Lung (tissue), 11 donors: ENCODE measurements at regions not wholly inside any gene's neighbourhood (a gene's known extent, or its start where the extent isn't known, plus 50 kb on each side); places are given as distances from the start of the nearest gene placed in this dataset.

ENCODE experiments used
- ATAC-seq: fragments of 200-7000 bp; cut with Tn5 transposase; one replicate; pipeline ENCODE4 v1.9.1; 2020; ENCODE audit warnings: moderate number of reproducible peaks; ENCODE audit not compliant: insufficient read depth, low FRiP score
- DNase-seq, 3 donors: peaks; one replicate each; pipeline ENCODE4 v3.0.0-alpha.2; 2013 to 2017
- H3K27ac ChIP-seq, 2 donors: one replicate each; pipeline ENCODE4 v1.5.1; 2013; ENCODE audit warnings: mild to moderate bottlenecking in 2 of 2, moderate library complexity in 2 of 2, control low read depth in 1 of 2, inconsistent platforms in 1 of 2, low read depth in 1 of 2, low read length in 1 of 2
- H3K27me3 ChIP-seq, 3 donors: one replicate each; pipeline ENCODE4 v1.5.1; 2013; ENCODE audit warnings: low read length in 2 of 3; ENCODE audit not compliant: control insufficient read depth in 3 of 3, insufficient read depth in 3 of 3
- H3K36me3 ChIP-seq, 4 donors: one replicate each; pipeline ENCODE4 v1.5.1; 2013; ENCODE audit warnings: low read length in 4 of 4, mild to moderate bottlenecking in 1 of 4, moderate library complexity in 1 of 4; ENCODE audit not compliant: control insufficient read depth in 4 of 4, insufficient read depth in 4 of 4
- H3K4me1 ChIP-seq, 5 donors: one replicate each; pipeline ENCODE4 v1.5.1; 2013; ENCODE audit warnings: low read length in 5 of 5, mild to moderate bottlenecking in 2 of 5, moderate library complexity in 1 of 5; ENCODE audit not compliant: control insufficient read depth in 5 of 5, insufficient read depth in 5 of 5
- H3K4me3 ChIP-seq: one replicate; pipeline ENCODE4 v1.5.1; 2013; ENCODE audit warnings: mild to moderate bottlenecking, control low read depth, moderate library complexity
- H3K9ac ChIP-seq, 2 donors: one replicate each; pipeline ENCODE4 v1.5.1; 2013; ENCODE audit warnings: low read length in 2 of 2, control low read depth in 1 of 2; ENCODE audit not compliant: insufficient read depth in 1 of 2
- H3K9me3 ChIP-seq, 4 donors: one replicate each; pipeline ENCODE4 v1.5.1; 2013; ENCODE audit warnings: low read length in 3 of 4, mild to moderate bottlenecking in 1 of 4, moderate library complexity in 1 of 4; ENCODE audit not compliant: control insufficient read depth in 4 of 4, insufficient read depth in 3 of 4
- WGBS, 2 donors: extraction: QIAGEN DNeasy Blood & Tissue Kit; methylation state at CpG; one replicate each; pipeline ENCODE4 v1.1.7; 2013; 5-methylcytosine and 5-hydroxymethylcytosine counted together
- TF ChIP-seq, protein P1 (sequence below): IDR thresholded peaks from 2 replicates; pipeline ENCODE4 v1.5.1; 2012; ENCODE audit warnings: mild to moderate bottlenecking; ENCODE audit errors: control extremely low read depth, extremely low read depth
- donor health status: control.
- donor health status: control.
- donor health status: Bipolar disorder and iron deficiency.
- donor health status: healthy.
- donor health status: DM: yes; HTN: yes; CAD: no.

DNA sequence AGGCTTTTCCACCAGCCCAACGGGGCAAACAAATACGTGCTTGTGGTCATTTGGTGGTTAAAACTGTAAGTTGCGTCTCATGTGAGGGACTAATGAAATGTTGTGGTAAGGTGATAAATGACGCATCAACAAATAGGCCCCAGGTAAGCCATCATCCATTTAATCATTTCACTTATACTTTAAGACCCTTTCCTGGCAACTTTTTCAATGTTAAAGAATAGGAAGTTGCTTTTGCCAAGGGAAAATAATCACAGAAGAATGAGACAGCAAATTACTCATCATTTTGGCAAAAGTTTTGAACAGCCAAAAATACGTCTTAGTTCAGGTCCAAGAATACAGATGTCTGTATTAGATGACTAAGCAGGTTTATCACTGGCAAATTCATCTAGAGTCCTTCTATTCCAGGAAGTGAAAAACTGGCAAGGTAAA is 660.4 kb downstream of the SLITRK1 start:
- Histone ChIP-seq H3K9ac (no peak overlapping the region), H3K27ac (no peak overlapping the region), H3K36me3 (no peaks in the 10 kb centered on the region), H3K4me1 (no peaks in the 10 kb centered on the region), H3K4me3 (no peak overlapping the region), H3K9me3 (no peaks in the 10 kb centered on the region), H3K27me3 (no peaks in the 10 kb centered on the region)
- WGBS, 2 donors, result 68 to 78% methylated on average over 5 of the region's 5 CpGs
- no peak for DNase-seq
- no peak for ATAC-seq
- TF ChIP-seq, protein P1, sequence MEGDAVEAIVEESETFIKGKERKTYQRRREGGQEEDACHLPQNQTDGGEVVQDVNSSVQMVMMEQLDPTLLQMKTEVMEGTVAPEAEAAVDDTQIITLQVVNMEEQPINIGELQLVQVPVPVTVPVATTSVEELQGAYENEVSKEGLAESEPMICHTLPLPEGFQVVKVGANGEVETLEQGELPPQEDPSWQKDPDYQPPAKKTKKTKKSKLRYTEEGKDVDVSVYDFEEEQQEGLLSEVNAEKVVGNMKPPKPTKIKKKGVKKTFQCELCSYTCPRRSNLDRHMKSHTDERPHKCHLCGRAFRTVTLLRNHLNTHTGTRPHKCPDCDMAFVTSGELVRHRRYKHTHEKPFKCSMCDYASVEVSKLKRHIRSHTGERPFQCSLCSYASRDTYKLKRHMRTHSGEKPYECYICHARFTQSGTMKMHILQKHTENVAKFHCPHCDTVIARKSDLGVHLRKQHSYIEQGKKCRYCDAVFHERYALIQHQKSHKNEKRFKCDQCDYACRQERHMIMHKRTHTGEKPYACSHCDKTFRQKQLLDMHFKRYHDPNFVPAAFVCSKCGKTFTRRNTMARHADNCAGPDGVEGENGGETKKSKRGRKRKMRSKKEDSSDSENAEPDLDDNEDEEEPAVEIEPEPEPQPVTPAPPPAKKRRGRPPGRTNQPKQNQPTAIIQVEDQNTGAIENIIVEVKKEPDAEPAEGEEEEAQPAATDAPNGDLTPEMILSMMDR, result no peak

DNA sequence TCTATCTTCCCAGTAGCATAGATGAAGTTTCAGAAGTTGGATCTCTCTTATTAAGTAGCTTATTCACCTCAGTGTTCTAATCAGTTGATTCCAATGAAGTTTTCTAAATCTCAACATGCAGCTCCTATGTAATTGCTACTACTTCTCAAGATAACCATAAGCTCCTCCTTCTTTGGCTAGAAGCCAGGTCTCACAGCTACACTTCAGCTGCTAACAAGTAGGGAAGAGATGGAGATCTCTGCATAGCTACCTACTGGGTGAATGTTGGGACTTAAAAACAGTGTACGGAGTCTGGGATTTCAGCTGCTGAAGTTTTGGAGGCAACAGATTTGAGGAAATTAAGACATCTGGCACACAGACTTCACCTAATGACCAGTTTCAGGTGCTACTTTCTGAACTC is 661.0 kb downstream of the SLITRK1 start:
- WGBS, 2 donors, result 94 to 100% methylated on average over 1 of the region's 1 CpG
- ATAC-seq, result no peak
- H3K27me3 ChIP-seq, result no peaks in the 10 kb centered on the region
- no peak overlapping the region for H3K4me3 ChIP-seq
- TF ChIP-seq, protein P1, result no peak
- H3K36me3 ChIP-seq, result no peaks in the 10 kb centered on the region
- H3K4me1 ChIP-seq, result no peaks in the 10 kb centered on the region
- H3K9me3 ChIP-seq, result no peaks in the 10 kb centered on the region
- DNase-seq, result peak in 2 of 3 donors; percentile 7 to 11
- H3K9ac ChIP-seq, result no peak overlapping the region
- H3K27ac ChIP-seq, result no peak overlapping the region

DNA sequence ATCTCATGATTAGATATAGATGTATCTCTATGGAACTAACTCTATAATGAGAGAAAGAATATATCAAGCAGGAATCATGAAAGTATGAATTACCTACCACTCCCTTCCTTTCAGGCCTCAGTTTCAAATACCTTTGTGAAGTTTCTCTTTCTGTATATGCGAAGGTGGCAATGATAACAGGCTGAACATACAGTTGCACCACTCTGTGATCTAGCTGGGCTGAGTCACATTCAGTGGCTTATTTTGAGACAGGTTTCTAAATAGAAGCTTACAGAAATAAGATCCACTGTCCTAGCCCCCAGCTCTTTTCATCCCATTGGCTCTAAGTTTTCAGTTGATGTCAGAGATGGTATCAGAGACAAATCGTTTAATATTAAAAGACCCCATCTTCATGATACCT is 662.0 kb downstream of the SLITRK1 start:
- no peak for DNase-seq
- TF ChIP-seq, protein P1, result no peak
- H3K9me3 ChIP-seq, result no peaks in the 10 kb centered on the region
- WGBS, 2 donors, result 90 to 97% methylated on average over 2 of the region's 2 CpGs
- no peak overlapping the region for H3K9ac ChIP-seq
- no peak for ATAC-seq
- H3K27me3 ChIP-seq, result no peaks in the 10 kb centered on the region
- H3K4me1 ChIP-seq, result no peaks in the 10 kb centered on the region
- no peaks in the 10 kb centered on the region for H3K36me3 ChIP-seq
- no peak overlapping the region for H3K4me3 ChIP-seq
- H3K27ac ChIP-seq, result no peak overlapping the region

GRCh38 chr13:83219832-83220231 is 662.4 kb downstream of the SLITRK1 start:
- no peak for ATAC-seq
- no peaks in the 10 kb centered on the region for H3K9me3 ChIP-seq
- no peak overlapping the region for H3K27ac ChIP-seq
- H3K4me3 ChIP-seq, result no peak overlapping the region
- no peaks in the 10 kb centered on the region for H3K36me3 ChIP-seq
- 77 to 87% methylated on average over 3 of the region's 3 CpGs for WGBS, 2 donors
- no peaks in the 10 kb centered on the region for H3K4me1 ChIP-seq
- TF ChIP-seq, protein P1, result no peak
- H3K27me3 ChIP-seq, result no peaks in the 10 kb centered on the region
- H3K9ac ChIP-seq, result no peak overlapping the region
- no peak for DNase-seq
